Left lung (tissue), 4 donors: ENCODE measurements at regions not wholly inside any gene's neighbourhood (a gene's known extent, or its start where the extent isn't known, plus 50 kb on each side); places are given as distances from the start of the nearest gene placed in this dataset.
"Not testable (repeated sequence)": the region's sequence is repeated elsewhere in the genome, so short reads cannot be mapped to it uniquely, and the experiment has no call there.

Experiments used
- ATAC-seq: fragments of 200-7000 bp; cut with Tn5 transposase; one replicate; pipeline ENCODE4 v1.9.1; 2020; ENCODE audit warnings: moderate library complexity
- DNase-seq, 4 donors: peaks; one replicate each; pipeline ENCODE4 v3.0.0-alpha.2; 2013 to 2020
- H3K27ac ChIP-seq, 2 donors: fragments of 200-600 bp; sonication (generic) in 1 of 2; one replicate each; pipeline versions ENCODE4 v1.5.0 to v1.8.0; 2020 to 2021
- H3K27me3 ChIP-seq, 2 donors: fragments of 200-600 bp; sonication (generic) in 1 of 2; one replicate each; pipeline versions ENCODE4 v1.5.0 to v1.8.0; 2020 to 2021
- H3K36me3 ChIP-seq, 2 donors: fragments of 200-600 bp; sonication (generic) in 1 of 2; one replicate each; pipeline versions ENCODE4 v1.5.0 to v1.8.0; 2020 to 2021
- H3K4me1 ChIP-seq, 2 donors: fragments of 200-600 bp; one replicate each; pipeline ENCODE4 v1.8.0; 2021
- H3K4me3 ChIP-seq, 2 donors: fragments of 200-600 bp; sonication (generic) in 1 of 2; one replicate each; pipeline versions ENCODE4 v1.5.0 to v1.8.0; 2020 to 2021; ENCODE audit warnings: mild to moderate bottlenecking in 1 of 2
- H3K9me3 ChIP-seq, 2 donors: fragments of 200-600 bp; sonication (generic) in 1 of 2; one replicate each; pipeline versions ENCODE4 v1.5.0 to v1.8.0; 2020 to 2021
- intact Hi-C, 2 donors: fragments of 100-400 bp; cut with DNase I; formaldehyde crosslinking; loops; one replicate each; pipeline versions ENCODE4 v1.11.2 to v1.14.2; 2022
- TF ChIP-seq, protein P1 (sequence below), 2 donors: fragments of 200-600 bp; sonication (generic) in 1 of 2; IDR thresholded peaks; one replicate each; pipeline versions ENCODE4 v1.5.0 to v1.8.0; 2021; ENCODE audit warnings: antibody characterized with exemption in 2 of 2
- donor health status: DM: no; HTN: yes; CAD: no.
- donor health status: DM: no; HTN: no; CAD: no.

DNA sequence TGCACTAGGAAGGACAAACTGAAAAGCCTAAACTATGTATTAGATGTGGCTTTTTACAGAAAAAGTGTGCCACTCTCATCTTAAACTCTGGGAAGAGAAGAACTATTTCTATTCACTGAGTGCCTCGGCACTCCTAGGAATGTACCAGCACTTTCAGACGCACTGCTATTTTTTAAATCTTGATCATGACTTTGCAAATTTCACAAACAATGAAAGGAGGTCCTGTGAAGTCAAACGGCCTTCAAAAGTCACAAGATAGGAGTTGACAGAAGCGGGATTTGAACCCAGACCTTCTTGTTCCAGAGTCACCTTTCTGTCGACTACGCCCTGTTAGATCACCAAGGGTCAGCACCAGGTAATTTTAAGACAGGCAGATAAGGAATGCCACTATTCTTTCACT, 365.4 kb downstream of the VRK1 start:
- no peak for ATAC-seq

DNA sequence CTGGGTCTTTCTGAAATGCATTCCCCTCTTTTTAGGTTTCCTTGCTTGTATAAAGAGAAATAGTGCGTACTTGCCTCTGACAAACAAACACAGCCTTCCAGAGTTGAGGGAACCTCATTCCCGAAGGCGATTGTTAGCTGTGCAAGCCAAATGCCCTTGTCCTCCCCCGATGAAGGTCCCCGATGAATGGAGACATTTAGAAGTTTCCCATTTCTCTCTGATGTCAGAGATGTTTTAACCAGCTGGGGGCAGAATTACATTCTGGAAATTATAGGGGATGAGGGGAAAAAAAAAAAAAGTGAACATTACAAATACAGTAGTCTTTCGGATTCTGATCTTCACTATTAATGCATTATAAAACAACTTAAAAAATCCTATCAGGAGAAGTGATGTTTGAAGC, 366.8 kb downstream of the VRK1 start:
- TF ChIP-seq, protein P1, sequence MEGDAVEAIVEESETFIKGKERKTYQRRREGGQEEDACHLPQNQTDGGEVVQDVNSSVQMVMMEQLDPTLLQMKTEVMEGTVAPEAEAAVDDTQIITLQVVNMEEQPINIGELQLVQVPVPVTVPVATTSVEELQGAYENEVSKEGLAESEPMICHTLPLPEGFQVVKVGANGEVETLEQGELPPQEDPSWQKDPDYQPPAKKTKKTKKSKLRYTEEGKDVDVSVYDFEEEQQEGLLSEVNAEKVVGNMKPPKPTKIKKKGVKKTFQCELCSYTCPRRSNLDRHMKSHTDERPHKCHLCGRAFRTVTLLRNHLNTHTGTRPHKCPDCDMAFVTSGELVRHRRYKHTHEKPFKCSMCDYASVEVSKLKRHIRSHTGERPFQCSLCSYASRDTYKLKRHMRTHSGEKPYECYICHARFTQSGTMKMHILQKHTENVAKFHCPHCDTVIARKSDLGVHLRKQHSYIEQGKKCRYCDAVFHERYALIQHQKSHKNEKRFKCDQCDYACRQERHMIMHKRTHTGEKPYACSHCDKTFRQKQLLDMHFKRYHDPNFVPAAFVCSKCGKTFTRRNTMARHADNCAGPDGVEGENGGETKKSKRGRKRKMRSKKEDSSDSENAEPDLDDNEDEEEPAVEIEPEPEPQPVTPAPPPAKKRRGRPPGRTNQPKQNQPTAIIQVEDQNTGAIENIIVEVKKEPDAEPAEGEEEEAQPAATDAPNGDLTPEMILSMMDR (IDR thresholded peaks at IDR 0.05): no peak
- no peak for ATAC-seq

More for the DNA sequence above, 365.4 kb downstream of the VRK1 start:
- peaks cover 0 to 16% of the 10 kb centered on the region in 2 donors for H3K9me3 ChIP-seq
- TF ChIP-seq, protein P1 (IDR thresholded peaks at IDR 0.05): no peak
- intact Hi-C loops: no loop called here
- peaks cover 0 to 19% of the 10 kb centered on the region in 2 donors for H3K27me3 ChIP-seq
- no peak overlapping the region for H3K4me3 ChIP-seq
- no peak for DNase-seq
- H3K27ac ChIP-seq: no peak overlapping the region
- no peaks in the 10 kb centered on the region for H3K36me3 ChIP-seq
- no peaks in the 10 kb centered on the region for H3K4me1 ChIP-seq

DNA sequence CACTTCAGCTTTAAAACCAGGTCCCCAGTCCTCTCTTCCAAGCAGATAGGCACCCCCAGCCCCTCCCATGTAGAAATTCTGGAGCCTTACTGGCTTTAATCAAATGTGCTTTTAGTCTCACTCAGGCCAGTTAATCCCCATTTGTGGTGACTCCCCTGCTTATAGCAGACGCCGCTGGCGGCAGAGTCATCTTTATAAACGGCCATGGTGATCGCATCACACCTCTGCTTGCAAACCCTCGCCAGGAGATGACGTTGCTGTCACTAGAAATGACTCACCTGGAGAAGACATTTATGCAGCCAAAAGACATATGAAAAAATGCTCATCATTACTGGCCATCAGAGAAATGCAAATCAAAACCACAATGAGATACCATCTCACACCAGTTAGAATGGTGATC, 369.3 kb downstream of the VRK1 start:
- intact Hi-C loops: no loop called here
- TF ChIP-seq, protein P1 (IDR thresholded peaks at IDR 0.05): no peak
- Histone ChIP-seq H3K27ac (no peak overlapping the region), H3K36me3 (no peaks in the 10 kb centered on the region), H3K9me3 (no peaks in the 10 kb centered on the region), H3K4me3 (no peak overlapping the region), H3K4me1 (no peaks in the 10 kb centered on the region), H3K27me3 (peaks cover 0 to 16% of the 10 kb centered on the region in 2 donors)
- no peak for ATAC-seq
- DNase-seq: no peak

More for the DNA sequence above, 366.8 kb downstream of the VRK1 start:
- no peak for DNase-seq
- Histone ChIP-seq H3K9me3 (peaks cover 0 to 10% of the 10 kb centered on the region in 2 donors), H3K4me3 (no peak overlapping the region), H3K27ac (no peak overlapping the region), H3K4me1 (no peaks in the 10 kb centered on the region), H3K27me3 (peaks cover 0 to 16% of the 10 kb centered on the region in 2 donors), H3K36me3 (no peaks in the 10 kb centered on the region)
- intact Hi-C loops: no loop called here

DNA sequence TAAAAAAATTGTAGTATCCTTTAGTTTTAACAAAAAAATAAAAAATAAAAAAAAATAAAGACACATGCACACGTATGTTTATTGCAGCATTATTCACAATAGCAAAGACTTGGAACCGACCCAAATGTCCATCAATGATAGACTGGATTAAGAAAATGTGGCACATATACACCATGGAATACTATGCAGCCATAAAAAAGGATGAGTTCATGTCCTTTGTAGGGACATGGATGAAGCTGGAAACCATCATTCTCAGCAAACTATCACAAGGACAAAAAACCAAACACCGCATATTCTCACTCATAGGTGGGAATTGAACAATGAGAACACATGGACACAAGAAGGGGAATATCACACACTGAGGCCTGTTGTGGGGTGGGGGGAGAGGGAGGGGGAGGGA, 370.4 kb downstream of the VRK1 start:
- H3K27ac ChIP-seq, DNase-seq, H3K36me3 ChIP-seq, intact Hi-C loops, ATAC-seq, H3K9me3 ChIP-seq, H3K4me3 ChIP-seq, H3K4me1 ChIP-seq: not testable (repeated sequence)
- H3K27me3 ChIP-seq: peaks cover 0 to 16% of the 10 kb centered on the region in 2 donors

DNA sequence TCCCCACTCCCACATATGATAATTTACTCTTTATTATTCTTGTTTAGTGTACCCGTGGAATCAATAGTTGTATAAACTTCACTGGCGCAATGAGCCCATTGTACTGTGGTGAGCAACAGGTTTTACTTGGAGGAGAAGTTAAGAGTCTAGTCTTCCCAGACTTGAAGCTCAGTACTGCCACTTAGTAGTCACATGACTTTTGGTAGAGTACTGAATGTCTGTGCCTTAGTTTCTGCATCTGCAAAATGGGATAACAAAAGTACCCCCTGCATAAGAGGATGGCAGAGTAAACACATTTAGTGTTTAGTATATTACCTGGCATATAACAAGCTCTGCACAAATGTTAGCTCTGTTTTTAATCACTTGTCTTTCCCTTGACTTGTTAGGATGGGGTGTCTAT, 375.5 kb downstream of the VRK1 start:
- Histone ChIP-seq H3K4me1 (no peaks in the 10 kb centered on the region), H3K9me3 (no peaks in the 10 kb centered on the region), H3K27me3 (peaks cover 0 to 22% of the 10 kb centered on the region in 2 donors), H3K4me3 (no peak overlapping the region), H3K27ac (no peak overlapping the region), H3K36me3 (no peaks in the 10 kb centered on the region)
- TF ChIP-seq, protein P1 (IDR thresholded peaks at IDR 0.05): no peak
- no peak for DNase-seq
- no peak for ATAC-seq
- intact Hi-C loops: no loop called here

DNA sequence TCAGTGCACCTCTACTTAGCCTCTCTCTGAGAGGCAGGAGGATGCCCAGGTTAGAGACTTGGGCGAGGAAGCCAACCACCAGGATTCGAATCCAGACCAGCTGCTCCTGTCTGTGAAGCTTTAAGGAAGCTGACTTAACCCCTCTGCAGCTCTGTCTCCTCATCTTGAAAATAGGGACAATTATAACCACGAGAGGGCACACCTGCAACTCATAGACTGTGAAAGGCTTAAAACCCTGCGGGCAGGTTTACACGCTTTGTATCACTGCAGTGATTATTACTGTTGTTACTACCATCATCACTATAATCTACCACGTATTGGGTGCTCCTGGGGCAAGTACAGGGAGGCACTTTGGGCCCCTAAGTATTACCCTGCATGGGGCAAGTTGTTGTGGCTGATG, 379.8 kb downstream of the VRK1 start:
- Histone ChIP-seq H3K27me3 (peaks cover 0 to 28% of the 10 kb centered on the region in 2 donors), H3K36me3 (no peaks in the 10 kb centered on the region), H3K27ac (no peak overlapping the region), H3K4me3 (no peak overlapping the region), H3K9me3 (no peaks in the 10 kb centered on the region), H3K4me1 (no peaks in the 10 kb centered on the region)
- no peak for ATAC-seq
- intact Hi-C loops: no loop called here
- TF ChIP-seq, protein P1 (IDR thresholded peaks at IDR 0.05): no peak
- DNase-seq: no peak
